GM12892 (cell line): ENCODE measurements at regions not wholly inside any gene's neighbourhood (a gene's known extent, or its start where the extent isn't known, plus 50 kb on each side); places are given as distances from the start of the nearest gene placed in this dataset.

Experiments
- POLR2A ChIP-seq: IDR thresholded peaks from 2 replicates; pipeline ENCODE4 v1.6.1; 2011; ENCODE audit warnings: low read depth, low read length, control low read depth
- POLR2AphosphoS5 ChIP-seq: IDR thresholded peaks from 2 replicates; pipeline ENCODE4 v1.6.1; 2011; ENCODE audit warnings: low read depth, low read length, control low read depth

DNA sequence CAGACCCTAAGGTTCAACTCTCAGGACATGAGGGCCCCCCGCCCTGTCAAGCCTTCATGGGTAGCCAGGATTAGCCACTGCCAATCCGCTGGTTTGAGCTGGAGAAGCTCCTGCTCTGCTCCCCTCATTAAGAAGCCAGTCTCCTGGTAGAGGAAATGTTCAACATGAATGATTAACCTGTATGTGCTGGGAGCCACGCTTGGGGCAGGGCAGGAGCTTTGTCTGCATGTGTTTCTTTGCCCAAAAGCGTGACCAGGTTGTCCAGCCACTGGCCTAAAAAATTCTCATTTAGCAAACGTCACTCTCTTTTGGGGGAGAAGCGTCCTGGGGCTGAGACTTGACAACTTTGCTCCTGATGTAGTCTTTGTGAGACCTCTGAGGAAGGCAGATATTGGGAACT, 96.5 kb downstream of the RRAGC start:
- TF ChIP-seq POLR2A (no peak), POLR2AphosphoS5 (no peak)
